Hepatocyte (in vitro differentiated cells): ENCODE measurements at regions not wholly inside any gene's neighbourhood (a gene's known extent, or its start where the extent isn't known, plus 50 kb on each side); places are given as distances from the start of the nearest gene placed in this dataset.
A peak's percentile ranks its signal among the peaks of the same experiment; 100 is the strongest.

Experiments used
- DNase-seq: peaks from one replicate; pipeline ENCODE4 v3.0.0-alpha.2; 2016; ENCODE audit warnings: low spot score
- H2AFZ ChIP-seq: fragments of 200-600 bp; sonication (generic); 2 replicates; pipeline ENCODE4 v1.6.0; 2016; ENCODE audit warnings: antibody characterized with exemption, mild to moderate bottlenecking
- H3K27ac ChIP-seq: fragments of 200-600 bp; sonication (generic); 2 replicates; pipeline ENCODE4 v1.5.1; 2016; ENCODE audit warnings: mild to moderate bottlenecking
- H3K27me3 ChIP-seq: fragments of 200-600 bp; sonication (generic); 2 replicates; pipeline ENCODE4 v1.6.1; 2016
- H3K36me3 ChIP-seq: fragments of 200-600 bp; sonication (generic); replicated peaks from 2 replicates; pipeline ENCODE4 v1.5.1; 2016; ENCODE audit warnings: low read depth; ENCODE audit not compliant: insufficient read depth
- H3K4me1 ChIP-seq: fragments of 200-600 bp; sonication (generic); 2 replicates; pipeline ENCODE4 v1.5.1; 2016; ENCODE audit warnings: mild to moderate bottlenecking, moderate library complexity; ENCODE audit not compliant: insufficient read depth
- H3K4me2 ChIP-seq: fragments of 200-600 bp; sonication (generic); 2 replicates; pipeline ENCODE4 v1.6.0; 2016
- H3K4me3 ChIP-seq: fragments of 200-600 bp; sonication (generic); 2 replicates; pipeline ENCODE4 v1.5.1; 2016; ENCODE audit warnings: mild to moderate bottlenecking
- H3K79me2 ChIP-seq: fragments of 200-600 bp; sonication (generic); 2 replicates; pipeline ENCODE4 v1.6.0; 2017; ENCODE audit warnings: mild to moderate bottlenecking
- H3K9me2 ChIP-seq: fragments of 200-600 bp; sonication (generic); replicated peaks from 2 replicates; pipeline ENCODE4 v1.6.0; 2017; ENCODE audit warnings: mild to moderate bottlenecking; ENCODE audit not compliant: insufficient read depth
- H3K9me3 ChIP-seq: fragments of 200-600 bp; sonication (generic); 2 replicates; pipeline ENCODE4 v1.5.1; 2016; ENCODE audit warnings: low read depth, mild to moderate bottlenecking
- H4K20me1 ChIP-seq: fragments of 200-600 bp; sonication (generic); 2 replicates; pipeline ENCODE4 v1.6.0; 2016; ENCODE audit warnings: mild to moderate bottlenecking; ENCODE audit not compliant: insufficient read depth, poor library complexity, severe bottlenecking
- CTCF ChIP-seq: fragments of 200-600 bp; sonication (generic); IDR thresholded peaks from 2 replicates; pipeline ENCODE4 v1.5.1; 2016; ENCODE audit warnings: antibody characterized with exemption, mild to moderate bottlenecking; ENCODE audit not compliant: poor library complexity
- EZH2 ChIP-seq: fragments of 200-600 bp; sonication (generic); IDR thresholded peaks from 2 replicates; pipeline ENCODE4 v1.6.1; 2016; ENCODE audit warnings: antibody characterized with exemption, mild to moderate bottlenecking, borderline replicate concordance
- EZH2phosphoT487 ChIP-seq: fragments of 200-600 bp; sonication (generic); IDR thresholded peaks from one replicate; pipeline ENCODE4 v1.6.1; 2018; ENCODE audit warnings: antibody characterized with exemption, mild to moderate bottlenecking, low read depth, moderate library complexity; ENCODE audit not compliant: unreplicated experiment, severe bottlenecking
- WGBS: methylation state at CpG from one replicate; pipeline ENCODE4 v1.1.6; 2016; ENCODE audit warnings: low lambda C conversion rate; ENCODE audit errors: missing lambda C conversion rate; 5-methylcytosine and 5-hydroxymethylcytosine counted together

- 91% methylated on average over 2 of the region's 2 CpGs for WGBS
- Histone ChIP-seq H3K4me1 (no peaks in the 10 kb centered on the region), H3K27me3 (no peaks in the 10 kb centered on the region), H3K9me3 (no peaks in the 10 kb centered on the region), H3K36me3 (no peaks in the 10 kb centered on the region), H4K20me1 (no peaks in the 10 kb centered on the region), H2AFZ (no peak overlapping the region), H3K9me2 (no peaks in the 10 kb centered on the region), H3K79me2 (no peaks in the 10 kb centered on the region), H3K4me2 (no peak overlapping the region), H3K27ac (no peak overlapping the region), H3K4me3 (no peak overlapping the region)
- DNase-seq = no peak
- TF ChIP-seq EZH2 = no peak
- TF ChIP-seq CTCF = no peak
- no peak for TF ChIP-seq EZH2phosphoT487
Observed at GRCh38 chr7:54180796-54181195, 361.4 kb upstream of the VSTM2A start.

- Histone ChIP-seq H3K4me2 (no peak overlapping the region), H2AFZ (no peak overlapping the region), H3K27ac (no peak overlapping the region), H4K20me1 (no peaks in the 10 kb centered on the region), H3K27me3 (no peaks in the 10 kb centered on the region), H3K36me3 (no peaks in the 10 kb centered on the region), H3K9me3 (no peaks in the 10 kb centered on the region), H3K4me3 (no peak overlapping the region), H3K4me1 (no peaks in the 10 kb centered on the region), H3K9me2 (no peaks in the 10 kb centered on the region), H3K79me2 (no peaks in the 10 kb centered on the region)
- 70% methylated on average over 2 of the region's 2 CpGs for WGBS
- no peak for DNase-seq
- TF ChIP-seq CTCF = no peak
- TF ChIP-seq EZH2phosphoT487 = no peak
- TF ChIP-seq EZH2 = no peak
Observed at GRCh38 chr7:54183055-54183454, 359.1 kb upstream of the VSTM2A start.

- H3K79me2 ChIP-seq = no peaks in the 10 kb centered on the region
- H3K9me2 ChIP-seq = no peaks in the 10 kb centered on the region
- no peaks in the 10 kb centered on the region for H3K36me3 ChIP-seq
- H3K9me3 ChIP-seq = no peaks in the 10 kb centered on the region
- no peaks in the 10 kb centered on the region for H4K20me1 ChIP-seq
- H2AFZ ChIP-seq = no peak overlapping the region
- no peak overlapping the region for H3K4me2 ChIP-seq
- no peak overlapping the region for H3K27ac ChIP-seq
- no peak overlapping the region for H3K4me3 ChIP-seq
- peak; percentile 6 for DNase-seq
- H3K27me3 ChIP-seq = no peaks in the 10 kb centered on the region
- TF ChIP-seq CTCF (no peak), EZH2phosphoT487 (no peak), EZH2 (no peak)
- H3K4me1 ChIP-seq = no peaks in the 10 kb centered on the region
Observed at GRCh38 chr7:54186336-54186735, 355.8 kb upstream of the VSTM2A start.
